ENCODE measurements at regions not wholly inside any gene's neighbourhood (a gene's known extent, or its start where the extent isn't known, plus 50 kb on each side); places are given as distances from the start of the nearest gene placed in this dataset.

GRCh38 chr12:65585648-65586602 lies 238.4 kb upstream of the HMGA2 start:
- FAIRE-seq = no peak
- ChIA-PET POLR2A (no interaction called here), CTCF (ENCODE audit: low intra/inter-chr PET ratio) (no interaction called here)
- TF ChIP-seq MEIS2 (IDR thresholded peaks at IDR 0.05; ENCODE audit: partially characterized antibody) (peak; percentile 68), RAD21 (CRISPR knock-in tag; conservative IDR thresholded peaks at IDR 0.05 in 1 of 2, IDR thresholded peaks at IDR 0.05 in 1 of 2) (0 out of 4 replicates have a peak, but pooled peaks of 1 of the 2 experiments have one; percentile 16), ZNF316 (IDR thresholded peaks at IDR 0.05) (no peak), ZHX1 (conservative IDR thresholded peaks at IDR 0.05; ENCODE audit: low read length) (no peak)
- TF ChIP-seq, protein P1, sequence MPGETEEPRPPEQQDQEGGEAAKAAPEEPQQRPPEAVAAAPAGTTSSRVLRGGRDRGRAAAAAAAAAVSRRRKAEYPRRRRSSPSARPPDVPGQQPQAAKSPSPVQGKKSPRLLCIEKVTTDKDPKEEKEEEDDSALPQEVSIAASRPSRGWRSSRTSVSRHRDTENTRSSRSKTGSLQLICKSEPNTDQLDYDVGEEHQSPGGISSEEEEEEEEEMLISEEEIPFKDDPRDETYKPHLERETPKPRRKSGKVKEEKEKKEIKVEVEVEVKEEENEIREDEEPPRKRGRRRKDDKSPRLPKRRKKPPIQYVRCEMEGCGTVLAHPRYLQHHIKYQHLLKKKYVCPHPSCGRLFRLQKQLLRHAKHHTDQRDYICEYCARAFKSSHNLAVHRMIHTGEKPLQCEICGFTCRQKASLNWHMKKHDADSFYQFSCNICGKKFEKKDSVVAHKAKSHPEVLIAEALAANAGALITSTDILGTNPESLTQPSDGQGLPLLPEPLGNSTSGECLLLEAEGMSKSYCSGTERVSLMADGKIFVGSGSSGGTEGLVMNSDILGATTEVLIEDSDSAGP (CRISPR knock-in tag; IDR thresholded peaks at IDR 0.05) = no peak
- ATAC-seq = no peak
- no peak overlapping the region for H3K4me2 ChIP-seq (ENCODE audit: insufficient read depth, low read length)
- H3K27me3 ChIP-seq (ENCODE audit: control insufficient read depth in 2 of 2, insufficient read depth in 2 of 2, low read length in 2 of 2) = no peaks in the 10 kb centered on the region
- H4K20me1 ChIP-seq (replicated peaks; ENCODE audit: control insufficient read depth, insufficient read depth, low read length) = no peaks in the 10 kb centered on the region
- no peak for DNase-seq (ENCODE audit: extremely low read depth in 1 of 4, low spot score in 3 of 4)
- H3K9ac ChIP-seq (ENCODE audit: insufficient read depth in 1 of 2, low read depth in 2 of 2, low read length in 2 of 2) = no peak overlapping the region
- H3K79me2 ChIP-seq (ENCODE audit: control insufficient read depth, insufficient read depth, low read length) = no peaks in the 10 kb centered on the region
- H3K9me3 ChIP-seq (replicated peaks; ENCODE audit: control insufficient read depth, insufficient read depth, low read depth, low read length) = no peaks in the 10 kb centered on the region
- H2AFZ ChIP-seq (ENCODE audit: low read depth, low read length) = no peak overlapping the region
- H3K4me1 ChIP-seq (replicated peaks in 1 of 2; ENCODE audit: control insufficient read depth in 2 of 2, insufficient read depth in 2 of 2, low read length in 2 of 2) = no peaks in the 10 kb centered on the region
- no peak overlapping the region for H3K27ac ChIP-seq (ENCODE audit: extremely low read depth, low read depth, low read length)
- H3K36me3 ChIP-seq (ENCODE audit: control insufficient read depth, insufficient read depth, low read length) = no peaks in the 10 kb centered on the region
- in situ Hi-C loops (cut with MboI) = no loop called here
- no TSS peak for BruUV-seq (replicated peaks)
- 3% methylated on average over 3 of the region's 3 CpGs for WGBS (ENCODE audit: insufficient coverage, low coverage, missing lambda C conversion rate)
- H3K9me1 ChIP-seq (ENCODE audit: control insufficient read depth, insufficient read depth, low read length) = no peaks in the 10 kb centered on the region
- no peak overlapping the region for H3K4me3 ChIP-seq
- intact Hi-C loops (cut with micrococcal nuclease) = no loop called here
